H1 (cell line): ENCODE measurements at regions not wholly inside any gene's neighbourhood (a gene's known extent, or its start where the extent isn't known, plus 50 kb on each side); places are given as distances from the start of the nearest gene placed in this dataset.

Source experiments
- CHD7 ChIP-seq: fragments of 300-600 bp; sonication (generic); IDR thresholded peaks from 2 replicates; pipeline ENCODE4 v1.7.1; 2012; ENCODE audit warnings: low read length, moderate library complexity, mild to moderate bottlenecking, inconsistent platforms; ENCODE audit not compliant: insufficient replicate concordance
- CREB1 ChIP-seq: IDR thresholded peaks from 2 replicates; pipeline ENCODE4 v1.6.1; 2012; ENCODE audit warnings: inconsistent platforms
- HDAC2 ChIP-seq, 2 experiments: fragments of 300-600 bp in 1 of 2; sonication (generic) in 1 of 2; IDR thresholded peaks; 2 replicates each; pipeline ENCODE4 v1.6.1; 2011 to 2012; ENCODE audit warnings: low read depth in 2 of 2, low read length in 2 of 2, mild to moderate bottlenecking in 2 of 2, moderate library complexity in 2 of 2, borderline replicate concordance in 1 of 2, inconsistent platforms in 1 of 2
- SIX5 ChIP-seq: IDR thresholded peaks from 2 replicates; pipeline ENCODE4 v1.6.1; 2011; ENCODE audit warnings: mild to moderate bottlenecking, low read depth, low read length
- TEAD4 ChIP-seq: IDR thresholded peaks from 2 replicates; pipeline ENCODE4 v1.6.1; 2012; ENCODE audit warnings: low read depth, low read length, inconsistent platforms, mixed read lengths

GRCh38 chr2:149768320-149768799, 180.8 kb upstream of the MMADHC start (continued):
- TF ChIP-seq CHD7 (no peak), TEAD4 (no peak), CREB1 (no peak), SIX5 (no peak), HDAC2 (IDR thresholded peaks at IDR 0.05; ENCODE audit: borderline replicate concordance in 1 of 2, low read depth in 2 of 2, low read length in 2 of 2) (no peak)
- TF ChIP-seq, all 59 proteins: peak for 0
